ENCODE measurements at regions not wholly inside any gene's neighbourhood (a gene's known extent, or its start where the extent isn't known, plus 50 kb on each side); places are given as distances from the start of the nearest gene placed in this dataset.

- no peak overlapping the region for H2BK120ac ChIP-seq (replicated peaks; ENCODE audit: low read depth, low read length)
- H3K23me2 ChIP-seq (ENCODE audit: low read depth, low read length) = no peaks in the 10 kb centered on the region
- no peak overlapping the region for H3K18ac ChIP-seq (ENCODE audit: extremely low read depth, low read length)
- no peak overlapping the region for H2AFZ ChIP-seq (ENCODE audit: low read length)
- DNase-seq (ENCODE audit: low read depth in 1 of 2, low spot score in 2 of 2) (no peak), FAIRE-seq (no peak)
- H3K36me3 ChIP-seq (ENCODE audit: control insufficient read depth in 2 of 4, insufficient read depth in 4 of 4, low read length in 3 of 4) = no peaks in the 10 kb centered on the region
- no peaks in the 10 kb centered on the region for H3K27me3 ChIP-seq (replicated peaks in 1 of 4; ENCODE audit: control insufficient read depth in 3 of 4, extremely low read depth in 1 of 4, insufficient read depth in 3 of 4, low read length in 3 of 4)
- ChIA-PET POLR2A (ENCODE audit: partially characterized antibody) (no interaction called here), CTCF (ENCODE audit: partially characterized antibody) (interaction anchor here (23.9 kb wide), 1 partner anchor 547 kb away, joined by 407 read pairs; no protein-coding TSS in a partner anchor)
- H2BK20ac ChIP-seq (ENCODE audit: low read length) = no peak overlapping the region
- H3K4me3 ChIP-seq (ENCODE audit: extremely low read depth in 1 of 4, insufficient read depth in 2 of 4, low read depth in 3 of 4, low read length in 4 of 4) = no peak overlapping the region
- H4K8ac ChIP-seq (ENCODE audit: extremely low read depth, insufficient read depth, low read length) = no peak overlapping the region
- H3K27ac ChIP-seq (ENCODE audit: low read depth, low read length) = no peak overlapping the region
- H3K23ac ChIP-seq (ENCODE audit: insufficient read length) = no peak overlapping the region
- no peak overlapping the region for H2BK5ac ChIP-seq (ENCODE audit: low read depth, low read length)
- no peak overlapping the region for H3K9ac ChIP-seq (replicated peaks in 1 of 4; ENCODE audit: extremely low read depth in 1 of 4, low read depth in 3 of 4, low read length in 3 of 4)
- WGBS, 2 experiments (ENCODE audit: extremely low coverage in 1 of 2, insufficient coverage in 1 of 2, insufficient read length in 1 of 2, insufficient replicate concordance in 2 of 2, low coverage in 1 of 2, low lambda C conversion rate in 2 of 2, missing lambda C conversion rate in 1 of 2) = 85% methylated on average over 6 of the region's 6 CpGs; no CpG with 5 or more reads in 1 of the 2 experiments
- 0 out of 7 replicates have a peak, but pooled peaks cover 0 to 2% (median 0%) of the 10 kb centered on the region in 4 experiments for H3K4me1 ChIP-seq (replicated peaks in 1 of 4; ENCODE audit: control insufficient read depth in 3 of 4, insufficient read depth in 4 of 4, low read length in 3 of 4)
- H4K91ac ChIP-seq (replicated peaks; ENCODE audit: insufficient read length, low read length) = no peak overlapping the region
- no peaks in the 10 kb centered on the region for H4K20me1 ChIP-seq (replicated peaks in 1 of 2; ENCODE audit: control insufficient read depth in 1 of 2, insufficient read depth in 2 of 2, low read length in 2 of 2)
- H3K4me2 ChIP-seq (ENCODE audit: insufficient read depth in 1 of 2, low read depth in 2 of 2, low read length in 2 of 2) = no peak overlapping the region
- H4K5ac ChIP-seq (ENCODE audit: insufficient read length, low read depth, low read length) = no peak overlapping the region
- H3K4ac ChIP-seq (replicated peaks; ENCODE audit: insufficient read length, low read depth, low read length) = no peak overlapping the region
- no peaks in the 10 kb centered on the region for H3K79me1 ChIP-seq (ENCODE audit: low read depth, low read length)
- no peak overlapping the region for H3K56ac ChIP-seq (replicated peaks; ENCODE audit: insufficient read length, low read depth, low read length)
- no peaks in the 10 kb centered on the region for H3K79me2 ChIP-seq (ENCODE audit: control insufficient read depth in 1 of 2, insufficient read depth in 2 of 2, low read length in 2 of 2)
- H2AK5ac ChIP-seq (ENCODE audit: low read depth, low read length) = no peak overlapping the region
- H2BK12ac ChIP-seq (ENCODE audit: low read depth, low read length) = no peak overlapping the region
- H3K14ac ChIP-seq (ENCODE audit: insufficient read length) = no peak overlapping the region
- no peak overlapping the region for H2BK15ac ChIP-seq (ENCODE audit: low read length)
- H3K9me3 ChIP-seq (ENCODE audit: insufficient read depth in 2 of 2, low read depth in 1 of 2, low read length in 1 of 2) = no peaks in the 10 kb centered on the region
- TF ChIP-seq HDAC2 (IDR thresholded peaks at IDR 0.05; ENCODE audit: borderline replicate concordance in 1 of 2, low read depth in 2 of 2, low read length in 2 of 2) (no peak), NRF1 (IDR thresholded peaks at IDR 0.05; ENCODE audit: low read depth, low read length) (no peak), CBX8 (IDR thresholded peaks at IDR 0.05; ENCODE audit: borderline replicate concordance, low read depth, low read length) (no peak), TEAD4 (IDR thresholded peaks at IDR 0.05; ENCODE audit: low read depth, low read length) (no peak), TBP (IDR thresholded peaks at IDR 0.05; ENCODE audit: low read depth, low read length) (no peak)
Observed at GRCh38 chr11:95700471-95700817, 89.1 kb downstream of the FAM76B start.
